ENCODE measurements at regions not wholly inside any gene's neighbourhood (a gene's known extent, or its start where the extent isn't known, plus 50 kb on each side); places are given as distances from the start of the nearest gene placed in this dataset.

DNA sequence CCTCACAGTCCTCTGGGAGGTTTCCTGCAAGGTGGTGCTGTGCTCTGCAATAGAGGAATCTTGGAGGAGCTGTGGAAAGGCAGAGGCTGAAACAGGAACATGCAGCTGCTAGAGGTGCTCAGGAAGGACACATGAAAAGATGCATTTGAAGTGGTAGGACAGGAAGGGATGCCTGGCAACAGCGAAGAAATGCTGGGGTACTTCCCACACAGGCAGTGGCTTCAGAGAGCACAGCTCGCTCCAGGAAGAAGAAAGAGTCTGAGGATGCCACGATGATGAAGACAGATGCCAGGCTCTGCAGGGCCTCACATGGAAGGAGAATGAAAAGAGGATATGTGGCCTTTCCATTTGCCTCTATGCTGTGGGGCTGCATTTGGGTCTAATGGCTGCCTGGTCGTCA lies 77.0 kb upstream of the TMEM72 start:
- TF ChIP-seq POLR2A (IDR thresholded peaks at IDR 0.05; ENCODE audit: low read depth, low read length) (no peak), POLR2AphosphoS5 (IDR thresholded peaks at IDR 0.05; ENCODE audit: low read depth, low read length) (no peak)
